Gastrocnemius medialis (tissue), 4 donors: ENCODE measurements at regions not wholly inside any gene's neighbourhood (a gene's known extent, or its start where the extent isn't known, plus 50 kb on each side); places are given as distances from the start of the nearest gene placed in this dataset.

ENCODE experiments used
- CTCF ChIP-seq, 5 experiments: fragments of 450-650 bp in 3 of 5; fragments of 200-600 bp in 2 of 5; sonication (generic) in 2 of 5; IDR thresholded peaks in 4 of 5; conservative IDR thresholded peaks in 1 of 5; 1 replicate in 4 of 5; 2 replicates in 1 of 5; pipeline ENCODE4 v1.5.1; 2016 to 2019; ENCODE audit warnings: antibody characterized with exemption in 5 of 5, mild to moderate bottlenecking in 3 of 5, moderate library complexity in 3 of 5
- POLR2A ChIP-seq, 2 donors: fragments of 450-650 bp; IDR thresholded peaks; one replicate each; pipeline ENCODE4 v1.6.1; 2017; ENCODE audit warnings: antibody characterized with exemption in 2 of 2, mild to moderate bottlenecking in 2 of 2, moderate library complexity in 2 of 2

GRCh38 chrX:727738-728621, 97.4 kb downstream of the SHOX start:
- TF ChIP-seq POLR2A (IDR thresholded peaks at IDR 0.05), result no peak
- TF ChIP-seq CTCF (IDR thresholded peaks at IDR 0.05 in 4 of 5, conservative IDR thresholded peaks at IDR 0.05 in 1 of 5), result no peak
